ENCODE measurements at regions not wholly inside any gene's neighbourhood (a gene's known extent, or its start where the extent isn't known, plus 50 kb on each side); places are given as distances from the start of the nearest gene placed in this dataset.
A peak's percentile ranks its signal among the peaks of the same experiment; 100 is the strongest.

GRCh38 chr1:198901266-198901665, 262.4 kb downstream of the PTPRC start:
- Histone ChIP-seq H3K4me3 (no peak overlapping the region), H3K4me2 (no peak overlapping the region), H3F3A (ENCODE audit: low read depth) (no peaks in the 10 kb centered on the region), H3K9me3 (ENCODE audit: low read depth) (no peaks in the 10 kb centered on the region), H3K79me2 (ENCODE audit: low read depth) (no peaks in the 10 kb centered on the region), H3K27me3 (no peaks in the 10 kb centered on the region), H3K36me3 (no peaks in the 10 kb centered on the region), H3K9ac (no peak overlapping the region), H3K4me1 (peaks cover 9% of the 10 kb centered on the region), H4K20me1 (ENCODE audit: low read depth) (no peaks in the 10 kb centered on the region), H3K27ac (no peak overlapping the region), H2AFZ (replicated peaks) (no peak overlapping the region)
- TF ChIP-seq EZH2phosphoT487 (IDR thresholded peaks at IDR 0.05) (no peak), CTCF (IDR thresholded peaks at IDR 0.05) (no peak), EZH2 (IDR thresholded peaks at IDR 0.05) (no peak)
- no peak for DNase-seq (ENCODE audit: low spot score)
- peaks cover 29% of the 10 kb centered on the region for H3K4me1 Mint-ChIP-seq
- H3K9me3 Mint-ChIP-seq = no peaks in the 10 kb centered on the region
- H3K4me3 Mint-ChIP-seq = no peak overlapping the region
- H3K36me3 Mint-ChIP-seq = peaks cover 27% of the 10 kb centered on the region
- peak overlapping the region; percentile 38 for H3K27ac Mint-ChIP-seq
- no peaks in the 10 kb centered on the region for H3K27me3 Mint-ChIP-seq (ENCODE audit: insufficient read depth, low read depth)

GRCh38 chr1:198902655-198903054, 263.8 kb downstream of the PTPRC start:
- peaks cover 31% of the 10 kb centered on the region for H3K36me3 Mint-ChIP-seq
- DNase-seq (ENCODE audit: low spot score) = peak; percentile 11
- no peaks in the 10 kb centered on the region for H3K9me3 Mint-ChIP-seq

GRCh38 chr1:198903203-198903602, 264.4 kb downstream of the PTPRC start:
- DNase-seq (ENCODE audit: low spot score) = peak; percentile 55

More at GRCh38 chr1:198902655-198903054, 263.8 kb downstream of the PTPRC start:
- no peak for TF ChIP-seq EZH2phosphoT487 (IDR thresholded peaks at IDR 0.05)
- TF ChIP-seq EZH2 (IDR thresholded peaks at IDR 0.05) = no peak
- no peak for TF ChIP-seq CTCF (IDR thresholded peaks at IDR 0.05)
- H3K27ac Mint-ChIP-seq = peak overlapping the region; percentile 96
- H3K36me3 ChIP-seq = no peaks in the 10 kb centered on the region
- no peaks in the 10 kb centered on the region for H3F3A ChIP-seq (ENCODE audit: low read depth)
- no peaks in the 10 kb centered on the region for H3K27me3 Mint-ChIP-seq (ENCODE audit: insufficient read depth, low read depth)
- H3K4me1 Mint-ChIP-seq = peaks cover 32% of the 10 kb centered on the region
- peak overlapping the region; percentile 28 for H3K4me3 Mint-ChIP-seq
- H3K9ac ChIP-seq = no peak overlapping the region
- H3K4me3 ChIP-seq = no peak overlapping the region
- H2AFZ ChIP-seq (replicated peaks) = peak overlapping the region; percentile 86
- H3K79me2 ChIP-seq (ENCODE audit: low read depth) = no peaks in the 10 kb centered on the region
- no peaks in the 10 kb centered on the region for H4K20me1 ChIP-seq (ENCODE audit: low read depth)
- H3K4me1 ChIP-seq = peaks cover 9% of the 10 kb centered on the region
- H3K27ac ChIP-seq = no peak overlapping the region
- no peaks in the 10 kb centered on the region for H3K9me3 ChIP-seq (ENCODE audit: low read depth)
- H3K27me3 ChIP-seq = no peaks in the 10 kb centered on the region
- H3K4me2 ChIP-seq = no peak overlapping the region

More at GRCh38 chr1:198903203-198903602, 264.4 kb downstream of the PTPRC start:
- no peaks in the 10 kb centered on the region for H3K27me3 ChIP-seq
- H2AFZ ChIP-seq (replicated peaks) = peak overlapping the region; percentile 86
- Mint-ChIP-seq H3K27ac (peak overlapping the region; percentile 96), H3K27me3 (ENCODE audit: insufficient read depth, low read depth) (no peaks in the 10 kb centered on the region), H3K36me3 (peaks cover 30% of the 10 kb centered on the region), H3K4me3 (peak overlapping the region; percentile 28), H3K4me1 (peaks cover 32% of the 10 kb centered on the region), H3K9me3 (no peaks in the 10 kb centered on the region)
- no peaks in the 10 kb centered on the region for H3K9me3 ChIP-seq (ENCODE audit: low read depth)
- H3K79me2 ChIP-seq (ENCODE audit: low read depth) = no peaks in the 10 kb centered on the region
- no peak overlapping the region for H3K9ac ChIP-seq
- TF ChIP-seq EZH2phosphoT487 (IDR thresholded peaks at IDR 0.05) = no peak
- no peak for TF ChIP-seq CTCF (IDR thresholded peaks at IDR 0.05)
- TF ChIP-seq EZH2 (IDR thresholded peaks at IDR 0.05) = no peak
- no peaks in the 10 kb centered on the region for H4K20me1 ChIP-seq (ENCODE audit: low read depth)
- no peak overlapping the region for H3K27ac ChIP-seq
- no peaks in the 10 kb centered on the region for H3K36me3 ChIP-seq
- no peak overlapping the region for H3K4me2 ChIP-seq
- H3K4me1 ChIP-seq = peaks cover 9% of the 10 kb centered on the region
- H3K4me3 ChIP-seq = no peak overlapping the region
- no peaks in the 10 kb centered on the region for H3F3A ChIP-seq (ENCODE audit: low read depth)

All from neural progenitor cell (in vitro differentiated cells).